ENCODE measurements at regions not wholly inside any gene's neighbourhood (a gene's known extent, or its start where the extent isn't known, plus 50 kb on each side); places are given as distances from the start of the nearest gene placed in this dataset.

GRCh38 chrX:8971116-8971515, 62.8 kb downstream of the FAM9B start:
- DNase-seq = peak in 1 of 5 donors; percentile 51

- DNase-seq = no peak
These were observed 64.5 kb downstream of the FAM9B start for GRCh38 chrX:8969378-8969777.

- DNase-seq = no peak
These were observed 66.5 kb downstream of the FAM9B start for GRCh38 chrX:8967461-8967860.

- no peak for DNase-seq
These were observed 72.9 kb downstream of the FAM9B start for GRCh38 chrX:8960957-8961468.

- DNase-seq = no peak
These were observed 78.4 kb downstream of the FAM9B start for GRCh38 chrX:8955511-8955910.

- DNase-seq = no peak
These were observed 87.4 kb downstream of the FAM9B start for GRCh38 chrX:8946563-8946962.

- DNase-seq = no peak
These were observed 94.6 kb downstream of the FAM9B start for GRCh38 chrX:8939322-8939721.

GRCh38 chrX:8927701-8928100, 106.2 kb downstream of the FAM9B start:
- no peak for DNase-seq

GRCh38 chrX:8927066-8927635, 106.8 kb downstream of the FAM9B start:
- DNase-seq = no peak

- DNase-seq = no peak
These were observed 112.3 kb downstream of the FAM9B start for GRCh38 chrX:8921615-8922014.

GRCh38 chrX:8919801-8920200, 114.1 kb downstream of the FAM9B start:
- DNase-seq = no peak

- DNase-seq = no peak
These were observed 115.5 kb upstream of the FAM9A start for GRCh38 chrX:8916697-8917096.

- DNase-seq = no peak
These were observed 113.5 kb upstream of the FAM9A start for GRCh38 chrX:8914681-8915080.

GRCh38 chrX:8913655-8914409, 112.6 kb upstream of the FAM9A start:
- DNase-seq = no peak

- no peak for DNase-seq
These were observed 106.5 kb upstream of the FAM9A start for GRCh38 chrX:8907688-8908087.

GRCh38 chrX:8906299-8906938, 105.2 kb upstream of the FAM9A start:
- DNase-seq = no peak

GRCh38 chrX:8897259-8897658, 96.1 kb upstream of the FAM9A start:
- DNase-seq = no peak

- DNase-seq = no peak
These were observed 89.6 kb upstream of the FAM9A start for GRCh38 chrX:8890794-8891193.

- no peak for DNase-seq
These were observed 85.8 kb upstream of the FAM9A start for GRCh38 chrX:8887004-8887403.

GRCh38 chrX:8879750-8880149, 78.6 kb upstream of the FAM9A start:
- peak in 3 of 5 donors; percentile 1 to 3 (median 2) for DNase-seq

- DNase-seq = no peak
These were observed 72.8 kb upstream of the FAM9A start for GRCh38 chrX:8873956-8874355.

- DNase-seq = no peak
These were observed 71.9 kb upstream of the FAM9A start for GRCh38 chrX:8873102-8873501.

- no peak for DNase-seq
These were observed 69.2 kb upstream of the FAM9A start for GRCh38 chrX:8870411-8870810.

GRCh38 chrX:8869812-8870211, 68.6 kb upstream of the FAM9A start:
- no peak for DNase-seq

Data from T-helper 1 cell (primary cell).